HAP-1 (cell line): ENCODE measurements at regions not wholly inside any gene's neighbourhood (a gene's known extent, or its start where the extent isn't known, plus 50 kb on each side); places are given as distances from the start of the nearest gene placed in this dataset.

Experiments
- DNase-seq, 2 experiments: peaks; one replicate each; pipeline ENCODE4 v3.0.0-alpha.2; 2016 to 2020; ENCODE audit warnings: low spot score in 2 of 2
- H3K27me3 ChIP-seq: fragments of 250-450 bp; sonication (Bioruptor Pico); 2 replicates; pipeline ENCODE4 v1.5.1; 2020; ENCODE audit warnings: low read depth, mild to moderate bottlenecking, moderate library complexity
- H3K36me3 ChIP-seq: fragments of 250-450 bp; sonication (Bioruptor Pico); replicated peaks from 2 replicates; pipeline ENCODE4 v1.5.1; 2020; ENCODE audit warnings: mild to moderate bottlenecking
- H3K4me1 ChIP-seq: fragments of 250-450 bp; sonication (Bioruptor Pico); 2 replicates; pipeline ENCODE4 v1.5.1; 2020; ENCODE audit warnings: mild to moderate bottlenecking
- H3K4me3 ChIP-seq: fragments of 250-450 bp; sonication (Bioruptor Pico); 2 replicates; pipeline ENCODE4 v1.5.1; 2020; ENCODE audit warnings: mild to moderate bottlenecking, moderate library complexity
- H3K9me3 ChIP-seq: fragments of 250-450 bp; sonication (Bioruptor Pico); 2 replicates; pipeline ENCODE4 v1.5.1; 2020; ENCODE audit warnings: mild to moderate bottlenecking, moderate library complexity
- in situ Hi-C: fragments of 300-500 bp; cut with MboI; formaldehyde crosslinking; loops from 3 replicates; pipeline ENCODE4 v1.14.3; 2020; ENCODE audit warnings: low sequenced_read_pairs, inconsistent platforms, mixed read lengths

DNA sequence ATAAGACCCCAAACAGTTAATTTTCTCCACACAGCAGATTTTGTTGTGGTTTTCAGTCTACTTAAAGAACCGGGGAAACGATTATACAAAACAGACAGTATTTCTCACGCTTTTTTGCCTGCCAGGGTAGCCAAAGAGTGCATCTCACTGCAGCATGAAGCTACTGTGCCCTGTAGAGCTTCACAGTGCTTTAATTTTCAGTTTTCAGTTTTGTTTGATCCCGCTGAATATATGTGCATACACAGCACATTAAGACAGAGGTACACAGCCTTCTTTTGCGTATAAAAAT, 215.0 kb downstream of the TEX29 start:
- in situ Hi-C loops: no loop called here
- Histone ChIP-seq H3K4me1 (no peaks in the 10 kb centered on the region), H3K27me3 (peaks cover 28% of the 10 kb centered on the region), H3K9me3 (no peaks in the 10 kb centered on the region), H3K4me3 (no peak overlapping the region), H3K36me3 (no peaks in the 10 kb centered on the region)
- no peak for DNase-seq

DNA sequence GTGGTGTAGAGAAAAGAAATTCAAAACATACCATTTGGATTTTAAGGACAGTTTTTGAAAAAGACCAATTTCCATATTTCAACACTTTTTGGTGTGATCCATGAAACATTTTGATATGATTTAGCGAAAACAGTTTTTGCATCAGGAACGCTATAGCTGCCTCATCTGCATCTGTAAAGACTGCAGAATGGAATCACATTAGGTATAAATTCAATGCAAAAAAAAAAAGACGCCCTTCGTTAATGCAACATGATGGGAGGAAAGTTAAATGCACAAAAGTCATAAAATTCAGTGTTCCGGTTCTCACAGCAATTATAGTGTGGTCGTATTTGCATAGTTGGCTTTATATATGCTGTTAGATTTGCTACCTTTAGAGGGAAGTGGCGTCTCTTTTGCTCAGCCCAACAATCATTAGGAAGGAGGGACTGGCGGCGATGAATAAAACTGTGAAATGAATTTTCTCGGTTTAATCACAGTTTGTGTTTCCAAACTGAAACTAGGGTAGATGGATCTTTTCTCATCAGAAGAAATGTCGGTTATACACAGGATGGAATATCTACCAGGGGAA, 215.7 kb downstream of the TEX29 start:
- peaks cover 28% of the 10 kb centered on the region for H3K27me3 ChIP-seq

DNA sequence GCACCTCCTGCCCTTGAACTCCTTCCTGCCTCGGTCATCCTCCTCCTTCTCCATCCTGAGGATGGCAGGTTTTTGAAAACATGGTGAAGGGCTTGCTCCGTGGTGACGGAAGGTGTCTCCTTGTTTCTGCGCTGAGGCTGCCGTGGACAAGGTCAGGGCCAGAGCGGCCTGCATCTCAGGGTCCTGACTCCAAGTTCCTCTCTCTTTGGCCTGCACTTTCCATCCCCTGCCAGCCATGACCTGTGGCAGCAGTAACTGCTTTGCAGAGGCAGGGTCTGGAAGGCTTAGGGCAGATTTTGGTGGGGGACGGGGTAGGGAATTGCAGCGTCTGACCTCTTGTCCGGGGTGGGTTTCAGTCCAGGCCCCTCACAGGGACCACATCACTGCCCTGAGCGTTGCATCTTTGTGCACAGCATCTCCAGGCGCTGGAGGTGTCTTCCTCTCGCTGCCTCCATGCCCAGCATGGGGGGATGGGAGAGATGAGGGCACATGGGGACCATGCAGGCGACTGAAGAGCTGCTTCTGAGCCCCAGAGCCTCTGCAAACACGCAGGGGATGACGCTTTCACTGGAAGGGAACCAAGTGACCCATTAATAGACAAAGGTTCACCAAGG, 216.8 kb downstream of the TEX29 start:
- Histone ChIP-seq H3K4me1 (no peaks in the 10 kb centered on the region), H3K9me3 (no peaks in the 10 kb centered on the region), H3K36me3 (no peaks in the 10 kb centered on the region), H3K27me3 (peaks cover 28% of the 10 kb centered on the region), H3K4me3 (no peak overlapping the region)
- no peak for DNase-seq
- in situ Hi-C loops: no loop called here

More for the DNA sequence above, 215.7 kb downstream of the TEX29 start:
- in situ Hi-C loops: no loop called here
- no peaks in the 10 kb centered on the region for H3K4me1 ChIP-seq
- H3K9me3 ChIP-seq: no peaks in the 10 kb centered on the region
- DNase-seq: no peak
- H3K4me3 ChIP-seq: no peak overlapping the region
- no peaks in the 10 kb centered on the region for H3K36me3 ChIP-seq

DNA sequence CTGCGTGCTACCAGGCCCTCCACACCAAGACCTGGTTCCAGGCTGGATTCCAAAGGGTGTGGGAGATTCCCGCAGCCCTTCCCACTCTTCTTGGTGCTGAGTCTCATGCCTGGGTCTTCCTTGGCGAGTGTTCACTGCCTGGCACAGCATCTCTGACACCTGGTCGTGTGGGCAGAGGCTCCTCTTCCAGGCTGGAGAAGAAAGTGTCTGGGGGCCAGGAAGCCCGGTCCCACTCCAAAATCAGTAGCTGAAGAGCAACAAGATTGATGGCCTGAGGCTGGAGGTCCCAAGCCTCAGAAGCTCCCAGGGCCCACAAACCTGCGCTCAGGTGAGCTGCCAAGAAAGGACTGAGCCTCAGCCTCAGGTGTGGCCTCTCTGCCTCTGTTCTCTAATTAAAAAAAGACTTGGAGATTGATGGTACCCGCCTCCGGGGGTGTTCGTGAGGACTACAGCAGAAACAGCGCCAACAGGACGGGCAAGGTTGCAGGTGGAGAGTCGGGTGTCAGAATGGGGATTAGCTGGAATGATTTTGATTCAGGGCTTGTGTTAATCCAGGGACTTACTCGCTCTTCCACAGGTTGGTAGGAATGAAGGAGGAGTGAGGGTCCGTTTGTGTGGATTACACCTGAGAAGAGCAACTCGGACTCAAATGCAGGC, 217.5 kb downstream of the TEX29 start:
- Histone ChIP-seq H3K4me3 (no peak overlapping the region), H3K27me3 (peaks cover 28% of the 10 kb centered on the region), H3K9me3 (no peaks in the 10 kb centered on the region), H3K4me1 (no peaks in the 10 kb centered on the region), H3K36me3 (no peaks in the 10 kb centered on the region)
- in situ Hi-C loops: no loop called here
- no peak for DNase-seq

DNA sequence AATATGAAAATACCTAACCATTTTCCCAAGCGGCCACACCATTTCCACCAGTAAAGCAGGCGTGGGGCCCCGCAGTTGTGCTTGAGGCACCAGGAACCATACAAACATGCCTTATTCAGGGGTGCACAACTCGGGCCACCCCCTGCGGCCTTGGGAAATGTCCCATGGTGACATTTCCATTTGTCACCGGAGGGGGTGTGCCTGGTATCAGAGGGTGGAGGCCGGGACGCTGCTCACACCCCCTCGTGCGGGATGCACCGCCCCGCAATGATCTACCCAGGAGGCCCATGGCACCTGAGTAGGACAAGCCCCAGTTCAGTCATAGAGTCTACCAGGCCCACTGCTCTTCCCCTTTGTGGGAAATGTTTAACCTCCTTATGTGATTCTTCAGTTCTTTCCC, 218.8 kb downstream of the TEX29 start:
- in situ Hi-C loops: no loop called here
- DNase-seq: no peak
- no peaks in the 10 kb centered on the region for H3K9me3 ChIP-seq
- H3K27me3 ChIP-seq: peaks cover 21% of the 10 kb centered on the region
- H3K4me3 ChIP-seq: no peak overlapping the region
- no peaks in the 10 kb centered on the region for H3K36me3 ChIP-seq
- no peaks in the 10 kb centered on the region for H3K4me1 ChIP-seq

DNA sequence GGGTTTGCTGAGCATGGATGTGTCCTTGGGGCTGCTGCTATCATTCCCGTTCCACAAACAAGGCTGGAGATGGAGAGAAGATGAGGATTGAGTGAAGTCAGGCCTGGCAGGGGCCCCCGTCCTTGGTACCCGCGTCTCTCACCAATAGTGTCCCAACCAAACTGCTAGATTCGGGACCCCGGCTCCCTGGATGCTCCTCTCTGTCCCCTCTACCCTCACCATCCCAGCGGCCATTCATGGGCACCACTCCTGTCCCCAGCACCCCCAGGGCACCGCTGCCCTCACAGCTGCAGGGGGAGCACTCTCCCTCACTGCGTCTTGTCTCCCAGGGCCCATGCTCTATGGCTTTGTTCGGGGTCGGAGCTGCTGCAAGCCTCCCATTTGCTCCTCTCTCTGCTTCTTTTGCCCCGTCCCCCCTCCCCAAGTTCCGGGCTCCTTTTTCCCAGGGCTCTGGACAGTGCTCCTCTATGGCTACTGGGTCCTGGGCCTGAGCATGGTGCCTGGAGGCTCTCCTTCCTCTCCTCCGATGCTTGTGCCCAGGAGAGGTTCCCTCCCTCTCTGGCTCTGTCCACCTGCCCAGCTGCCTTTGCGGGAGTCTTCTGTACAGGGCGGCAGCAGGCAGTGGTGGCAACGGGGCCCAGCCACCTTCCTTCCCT, 219.5 kb downstream of the TEX29 start:
- Histone ChIP-seq H3K9me3 (no peaks in the 10 kb centered on the region), H3K27me3 (peaks cover 15% of the 10 kb centered on the region), H3K36me3 (no peaks in the 10 kb centered on the region), H3K4me1 (no peaks in the 10 kb centered on the region), H3K4me3 (no peak overlapping the region)
- DNase-seq: no peak
- in situ Hi-C loops: no loop called here

DNA sequence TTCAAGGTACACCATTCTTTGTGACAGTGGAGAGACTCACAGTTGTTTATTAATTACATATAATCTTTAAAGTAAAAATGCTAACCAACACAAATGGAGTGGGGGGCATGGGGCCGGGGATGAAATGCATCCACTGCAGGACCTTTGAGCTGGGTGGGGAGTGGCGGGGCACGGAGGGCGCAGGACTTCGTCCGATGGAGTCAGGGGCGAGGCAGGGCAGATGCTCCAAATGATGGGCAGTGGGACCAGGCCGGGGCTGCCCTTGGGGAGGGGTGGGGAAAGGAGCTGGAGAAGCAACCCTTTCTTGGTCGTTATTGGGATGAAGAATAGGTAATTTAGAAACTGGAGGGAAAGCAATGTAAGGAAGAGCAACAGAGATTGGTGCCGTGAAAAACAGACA, 220.0 kb downstream of the TEX29 start:
- Histone ChIP-seq H3K4me3 (no peak overlapping the region), H3K27me3 (peaks cover 11% of the 10 kb centered on the region), H3K36me3 (no peaks in the 10 kb centered on the region), H3K4me1 (no peaks in the 10 kb centered on the region), H3K9me3 (no peaks in the 10 kb centered on the region)
- no peak for DNase-seq
- in situ Hi-C loops: no loop called here

DNA sequence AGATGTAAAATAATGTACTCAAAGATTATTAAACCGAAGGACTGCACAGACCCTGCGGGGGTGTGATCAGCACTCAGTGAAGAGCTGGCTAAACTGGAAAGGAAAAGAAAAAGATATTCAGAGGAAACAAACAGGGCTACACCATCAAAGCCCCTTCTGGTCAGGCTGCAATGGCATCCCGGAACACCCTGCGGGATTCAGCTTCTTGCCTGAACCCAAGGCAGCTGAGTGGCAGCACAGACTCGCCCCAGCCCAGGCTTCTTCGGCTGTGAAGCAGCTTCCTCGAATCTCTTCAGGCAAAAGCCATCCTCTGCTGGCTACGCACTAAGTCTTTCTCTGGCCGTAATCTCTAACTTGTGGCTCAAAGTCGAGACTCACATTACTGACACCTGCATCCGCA, 220.9 kb downstream of the TEX29 start:
- Histone ChIP-seq H3K27me3 (peaks cover 3% of the 10 kb centered on the region; the same call in 1 of the 2 replicates), H3K4me3 (no peak overlapping the region), H3K4me1 (no peaks in the 10 kb centered on the region), H3K36me3 (no peaks in the 10 kb centered on the region), H3K9me3 (no peaks in the 10 kb centered on the region)
- DNase-seq: no peak
- in situ Hi-C loops: no loop called here

DNA sequence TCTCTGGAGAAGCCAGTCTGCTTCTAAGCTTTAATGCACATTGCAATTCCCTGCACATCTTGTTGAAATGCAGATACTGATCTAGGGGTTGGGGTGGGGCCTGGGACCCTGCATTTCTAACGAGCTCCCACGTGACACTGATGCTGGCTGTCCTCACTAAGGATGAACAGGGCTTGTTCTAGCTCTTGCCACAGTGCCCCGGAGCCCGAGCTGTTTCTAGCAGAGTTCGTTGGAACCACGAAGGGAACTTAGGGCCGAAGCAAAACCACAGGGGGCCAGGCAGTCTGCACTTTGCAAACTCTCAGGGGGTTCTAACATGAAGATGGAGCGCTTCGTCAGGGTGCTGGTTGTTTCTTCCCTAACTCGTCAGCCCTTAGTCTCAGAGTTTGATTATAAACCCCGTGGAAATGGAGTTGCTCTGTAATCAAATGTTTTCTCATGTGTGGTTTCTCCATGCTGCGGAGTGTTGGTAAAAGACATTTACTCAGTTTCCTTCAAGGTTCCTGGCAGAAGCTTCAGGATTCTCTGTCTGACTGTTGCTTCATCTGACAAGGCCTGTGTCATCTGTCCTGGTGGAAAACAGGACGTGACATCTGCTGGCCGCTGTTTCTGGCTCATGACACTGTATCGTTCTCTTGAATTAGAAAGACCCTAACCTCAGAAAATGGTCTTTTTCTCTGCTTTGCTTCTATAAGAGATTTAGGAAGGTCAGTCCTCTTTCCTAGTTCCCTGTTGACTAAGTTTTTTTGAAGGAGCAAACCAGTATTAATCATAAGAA, 221.5 kb downstream of the TEX29 start:
- no peak overlapping the region for H3K4me3 ChIP-seq
- no peak for DNase-seq
- no peaks in the 10 kb centered on the region for H3K27me3 ChIP-seq
- H3K4me1 ChIP-seq: no peaks in the 10 kb centered on the region
- in situ Hi-C loops: no loop called here
- H3K9me3 ChIP-seq: no peaks in the 10 kb centered on the region
- H3K36me3 ChIP-seq: no peaks in the 10 kb centered on the region

DNA sequence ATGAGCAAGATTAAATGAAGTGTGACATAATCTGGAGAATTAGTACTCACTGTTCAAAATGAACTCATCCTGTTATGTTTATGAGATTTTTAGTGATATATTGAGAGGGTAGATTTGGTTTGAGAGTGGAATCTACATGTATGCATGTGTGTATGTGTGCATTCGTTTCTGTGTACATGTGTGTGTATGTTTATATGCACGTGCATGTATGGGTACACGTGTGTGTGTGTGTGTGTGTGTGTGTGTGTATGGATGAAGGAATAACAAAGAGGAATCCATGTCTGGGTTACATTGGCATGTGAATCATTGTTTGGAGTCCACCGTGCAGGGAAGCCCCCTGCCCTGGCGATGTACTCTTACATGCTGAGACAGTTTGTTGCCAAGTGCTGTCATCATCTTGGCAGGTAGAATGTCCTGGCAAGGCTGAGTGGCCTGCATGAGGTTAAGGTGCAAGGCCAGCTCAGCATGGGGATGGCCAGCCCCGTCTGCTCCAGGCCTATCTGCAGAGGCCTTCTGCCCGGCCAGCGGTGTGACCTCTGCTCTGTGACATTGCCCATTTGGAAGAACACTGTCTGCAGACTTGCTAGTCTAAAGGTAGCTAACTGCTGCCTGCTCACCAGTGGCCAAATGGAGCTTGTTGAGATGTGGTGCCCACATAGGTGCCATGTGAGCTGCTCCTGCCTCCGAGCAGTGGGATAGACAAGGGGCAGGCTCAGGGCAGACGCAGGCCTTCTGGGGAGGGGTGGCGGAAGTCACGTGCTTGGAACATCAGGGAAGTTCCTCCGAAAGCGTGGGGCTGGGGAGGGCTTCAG, 222.3 kb downstream of the TEX29 start:
- in situ Hi-C loops: no loop called here
- H3K27me3 ChIP-seq: no peaks in the 10 kb centered on the region
- DNase-seq: no peak
- no peaks in the 10 kb centered on the region for H3K9me3 ChIP-seq
- H3K4me3 ChIP-seq: no peak overlapping the region
- H3K36me3 ChIP-seq: no peaks in the 10 kb centered on the region
- no peaks in the 10 kb centered on the region for H3K4me1 ChIP-seq

DNA sequence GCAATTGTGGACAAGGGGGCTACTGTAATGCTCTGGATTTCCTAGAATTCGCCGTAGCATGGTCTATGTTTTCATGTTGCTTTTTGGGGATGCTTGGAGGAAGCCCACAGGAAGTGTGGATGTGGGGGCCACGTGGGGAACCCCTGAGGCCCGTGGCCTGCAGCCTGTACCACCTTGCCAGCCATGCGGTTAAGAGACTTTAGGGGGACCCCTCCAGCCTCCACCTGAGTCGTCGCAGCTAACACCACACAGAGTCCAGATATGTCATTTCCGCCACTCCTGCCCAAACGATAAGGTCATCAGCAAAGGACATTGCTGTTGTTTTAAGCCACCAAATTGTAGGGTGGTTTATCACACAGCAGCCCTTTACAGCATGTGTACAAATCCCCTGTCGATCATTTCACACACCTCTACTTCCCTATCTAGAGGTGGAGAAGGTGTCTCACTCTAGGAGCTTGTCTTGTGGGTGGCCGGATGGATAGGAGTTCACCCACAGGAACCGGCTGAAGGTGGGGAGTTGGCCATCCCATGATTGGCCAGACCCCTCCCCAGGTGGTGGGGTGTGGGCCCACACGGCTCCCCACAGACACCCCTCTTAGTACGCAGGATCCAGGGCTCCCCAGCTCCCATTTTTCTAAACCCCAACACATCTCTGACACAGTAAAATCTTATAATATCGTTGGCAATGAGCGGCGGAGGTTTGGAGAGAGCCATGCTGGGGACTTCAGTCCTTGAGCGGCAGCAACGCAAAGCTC, 226.7 kb downstream of the TEX29 start:
- in situ Hi-C loops: no loop called here
- DNase-seq: no peak
- Histone ChIP-seq H3K27me3 (no peaks in the 10 kb centered on the region), H3K4me1 (no peaks in the 10 kb centered on the region), H3K9me3 (no peaks in the 10 kb centered on the region), H3K36me3 (no peaks in the 10 kb centered on the region), H3K4me3 (no peak overlapping the region)

DNA sequence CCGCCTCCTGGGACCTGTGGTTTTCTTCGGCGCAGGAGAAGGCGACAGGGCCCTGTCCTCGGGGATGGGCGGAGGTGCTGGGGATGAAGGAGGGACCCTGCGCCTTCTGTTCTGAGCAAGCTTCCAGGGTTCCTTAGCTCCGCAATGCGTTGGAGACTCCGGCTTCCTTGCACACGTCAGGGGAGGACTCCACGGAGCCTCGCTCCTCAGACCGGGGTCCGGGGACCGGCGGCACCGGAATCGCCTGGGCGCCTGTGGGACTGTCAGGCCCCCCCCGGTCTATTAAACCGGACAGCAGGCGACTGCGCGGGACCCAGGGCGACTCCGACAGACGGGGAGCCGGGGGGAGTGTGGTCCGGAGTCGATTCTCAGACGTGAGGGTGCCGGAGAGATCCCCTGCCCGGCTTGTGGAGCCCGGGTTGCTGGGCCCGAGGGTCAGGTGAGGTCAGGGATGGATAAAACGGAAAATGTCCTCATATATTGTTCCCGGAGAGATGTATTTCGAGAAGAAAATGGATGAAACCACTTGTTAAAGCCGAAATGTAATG, 227.4 kb downstream of the TEX29 start:
- no peaks in the 10 kb centered on the region for H3K36me3 ChIP-seq
- in situ Hi-C loops: no loop called here
- no peaks in the 10 kb centered on the region for H3K4me1 ChIP-seq
- no peak overlapping the region for H3K4me3 ChIP-seq
- DNase-seq: no peak
- H3K9me3 ChIP-seq: no peaks in the 10 kb centered on the region
- H3K27me3 ChIP-seq: no peaks in the 10 kb centered on the region
